Esophagus muscularis mucosa (tissue), 4 donors: ENCODE measurements at regions not wholly inside any gene's neighbourhood (a gene's known extent, or its start where the extent isn't known, plus 50 kb on each side); places are given as distances from the start of the nearest gene placed in this dataset.

ENCODE experiments used
- CTCF ChIP-seq, 3 experiments: fragments of 200-600 bp in 2 of 3; fragments of 450-650 bp in 1 of 3; sonication (generic) in 2 of 3; IDR thresholded peaks; one replicate each; pipeline ENCODE4 v1.5.1; 2017 to 2019; ENCODE audit warnings: antibody characterized with exemption in 3 of 3, mild to moderate bottlenecking in 2 of 3, moderate library complexity in 1 of 3
- EP300 ChIP-seq: sonication (generic); formaldehyde crosslinking; IDR thresholded peaks from one replicate; pipeline ENCODE4 v1.6.1; 2017; ENCODE audit warnings: antibody characterized with exemption
- POLR2A ChIP-seq: fragments of 450-650 bp; IDR thresholded peaks from one replicate; pipeline ENCODE4 v1.6.1; 2017; ENCODE audit warnings: antibody characterized with exemption, moderate library complexity, mild to moderate bottlenecking, low read depth
- POLR2AphosphoS5 ChIP-seq, 2 donors: sonication (generic); formaldehyde crosslinking; IDR thresholded peaks; one replicate each; pipeline ENCODE4 v1.6.1; 2017; ENCODE audit warnings: antibody characterized with exemption in 2 of 2

- no peak for TF ChIP-seq CTCF (IDR thresholded peaks at IDR 0.05)
- no peak for TF ChIP-seq POLR2A
- no peak for TF ChIP-seq POLR2AphosphoS5 (IDR thresholded peaks at IDR 0.05)
- TF ChIP-seq EP300: no peak
These were observed 100.7 kb downstream of the SALL1 start for GRCh38 chr16:51050377-51050706.
